ENCODE measurements at regions not wholly inside any gene's neighbourhood (a gene's known extent, or its start where the extent isn't known, plus 50 kb on each side); places are given as distances from the start of the nearest gene placed in this dataset.

GRCh38 chr10:104563051-104563450, 78.0 kb upstream of the SORCS3 start:
- no peak for DNase-seq (ENCODE audit: extremely low read depth, low read depth)
- H3K4me3 ChIP-seq (replicated peaks; ENCODE audit: low read depth, low read length), result no peak overlapping the region
- no peak for TF ChIP-seq CTCF (IDR thresholded peaks at IDR 0.05; ENCODE audit: low read depth, low read length, missing control alignments)

GRCh38 chr10:104563548-104563947, 77.5 kb upstream of the SORCS3 start:
- no peak for TF ChIP-seq CTCF (IDR thresholded peaks at IDR 0.05; ENCODE audit: low read depth, low read length, missing control alignments)
- H3K4me3 ChIP-seq (replicated peaks; ENCODE audit: low read depth, low read length), result no peak overlapping the region
- no peak for DNase-seq (ENCODE audit: extremely low read depth, low read depth)

GRCh38 chr10:104574427-104574826, 66.7 kb upstream of the SORCS3 start:
- H3K4me3 ChIP-seq (replicated peaks; ENCODE audit: low read depth, low read length), result no peak overlapping the region
- no peak for TF ChIP-seq CTCF (IDR thresholded peaks at IDR 0.05; ENCODE audit: low read depth, low read length, missing control alignments)
- no peak for DNase-seq (ENCODE audit: extremely low read depth, low read depth)

GRCh38 chr10:104574838-104575237, 66.3 kb upstream of the SORCS3 start:
- TF ChIP-seq CTCF (IDR thresholded peaks at IDR 0.05; ENCODE audit: low read depth, low read length, missing control alignments), result no peak
- H3K4me3 ChIP-seq (replicated peaks; ENCODE audit: low read depth, low read length), result no peak overlapping the region
- DNase-seq (ENCODE audit: extremely low read depth, low read depth), result no peak

- DNase-seq (ENCODE audit: extremely low read depth, low read depth), result no peak
- no peak overlapping the region for H3K4me3 ChIP-seq (replicated peaks; ENCODE audit: low read depth, low read length)
- no peak for TF ChIP-seq CTCF (IDR thresholded peaks at IDR 0.05; ENCODE audit: low read depth, low read length, missing control alignments)
These were observed 64.5 kb upstream of the SORCS3 start for GRCh38 chr10:104576611-104577010.

- H3K4me3 ChIP-seq (replicated peaks; ENCODE audit: low read depth, low read length), result no peak overlapping the region
- no peak for TF ChIP-seq CTCF (IDR thresholded peaks at IDR 0.05; ENCODE audit: low read depth, low read length, missing control alignments)
- DNase-seq (ENCODE audit: extremely low read depth, low read depth), result no peak
These were observed 63.9 kb upstream of the SORCS3 start for GRCh38 chr10:104577163-104577562.

GRCh38 chr10:104577861-104578521, 63.1 kb upstream of the SORCS3 start:
- no peak for TF ChIP-seq CTCF (IDR thresholded peaks at IDR 0.05; ENCODE audit: low read depth, low read length, missing control alignments)
- H3K4me3 ChIP-seq (replicated peaks; ENCODE audit: low read depth, low read length), result no peak overlapping the region
- DNase-seq (ENCODE audit: extremely low read depth, low read depth), result no peak
